ENCODE measurements at regions not wholly inside any gene's neighbourhood (a gene's known extent, or its start where the extent isn't known, plus 50 kb on each side); places are given as distances from the start of the nearest gene placed in this dataset.
"Not testable (repeated sequence)": the region's sequence is repeated elsewhere in the genome, so short reads cannot be mapped to it uniquely, and the experiment has no call there.

GRCh38 chr14:57150449-57150848 lies 118.3 kb downstream of the EXOC5 start:
- no peak for DNase-seq

GRCh38 chr14:57139173-57139572 lies 129.5 kb downstream of the EXOC5 start:
- DNase-seq = no peak

GRCh38 chr14:57136669-57137328 lies 131.9 kb downstream of the EXOC5 start:
- DNase-seq = peak in 50 of 58 donors; percentile 1 to 69 (median 28)

- not testable (repeated sequence) for DNase-seq
Measured at GRCh38 chr14:57127809-57128208, 140.9 kb downstream of the EXOC5 start.

- no peak for DNase-seq
Measured at GRCh38 chr14:57122129-57122528, 146.6 kb downstream of the EXOC5 start.

- DNase-seq = not testable (repeated sequence)
Measured at GRCh38 chr14:57112072-57112807, 156.5 kb downstream of the EXOC5 start.

GRCh38 chr14:57110411-57110810 lies 158.3 kb downstream of the EXOC5 start:
- not testable (repeated sequence) for DNase-seq

GRCh38 chr14:57091030-57091608 lies 177.6 kb downstream of the EXOC5 start:
- no peak for DNase-seq

GRCh38 chr14:57089901-57090300 lies 178.8 kb downstream of the EXOC5 start:
- DNase-seq = no peak

GRCh38 chr14:57087841-57088240 lies 180.9 kb downstream of the EXOC5 start:
- DNase-seq = no peak

GRCh38 chr14:57086271-57087162 lies 182.2 kb downstream of the EXOC5 start:
- no peak for DNase-seq

- DNase-seq = no peak
Measured at GRCh38 chr14:57085801-57086200, 182.9 kb downstream of the EXOC5 start.

GRCh38 chr14:57085043-57085442 lies 183.7 kb downstream of the EXOC5 start:
- DNase-seq = no peak

- no peak for DNase-seq
Measured at GRCh38 chr14:57080691-57081090, 188.0 kb downstream of the EXOC5 start.

- DNase-seq = no peak
Measured at GRCh38 chr14:57078054-57078453, 190.7 kb downstream of the EXOC5 start.

- DNase-seq = no peak
Measured at GRCh38 chr14:57073986-57074385, 194.7 kb downstream of the EXOC5 start.

- DNase-seq = no peak
Measured at GRCh38 chr14:57071639-57072038, 197.1 kb downstream of the EXOC5 start.

- no peak for DNase-seq
Measured at GRCh38 chr14:57069702-57070101, 199.0 kb downstream of the EXOC5 start.

- DNase-seq = no peak
Measured at GRCh38 chr14:57068511-57068910, 200.2 kb downstream of the EXOC5 start.

- DNase-seq = peak in 26 of 58 donors; percentile 1 to 49 (median 6)
Measured at GRCh38 chr14:57066887-57067513, 201.7 kb downstream of the EXOC5 start.

- no peak for DNase-seq
Measured at GRCh38 chr14:57066463-57066862, 202.2 kb downstream of the EXOC5 start.

Measured in anterior cingulate cortex (tissue), 58 donors.